GM19324 (cell line): ENCODE measurements at regions not wholly inside any gene's neighbourhood (a gene's known extent, or its start where the extent isn't known, plus 50 kb on each side); places are given as distances from the start of the nearest gene placed in this dataset.

Experiments used
- ATAC-seq: cut with Tn5 transposase; IDR thresholded peaks from one replicate; pipeline ENCODE4 v1.9.1; 2021; ENCODE audit warnings: mild to moderate bottlenecking, moderate library complexity; ENCODE audit not compliant: unreplicated experiment, low FRiP score

- ATAC-seq, result no peak
These were observed 137.9 kb downstream of the BTG1 start for GRCh38 chr12:92007787-92008186.

DNA sequence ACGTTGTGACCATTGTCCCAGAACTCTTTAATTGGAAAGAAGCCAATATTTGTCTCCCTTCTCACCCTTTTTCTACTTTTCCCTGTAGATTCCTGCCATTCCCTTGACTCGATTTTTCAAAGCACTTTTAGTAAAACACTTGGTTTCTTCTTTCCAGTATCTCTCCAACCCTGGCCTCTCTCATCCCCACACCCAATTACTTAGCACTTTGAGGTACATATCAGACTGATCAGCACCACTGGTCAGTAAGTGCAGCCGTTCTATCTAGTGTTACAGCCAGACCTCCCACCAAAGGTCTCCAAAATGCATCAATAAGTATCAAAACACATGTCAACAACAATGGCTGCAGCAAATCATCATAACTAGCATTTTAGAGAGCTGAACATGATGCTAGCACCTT lies 141.9 kb downstream of the BTG1 start:
- no peak for ATAC-seq

GRCh38 chr12:92002673-92003382 lies 142.8 kb downstream of the BTG1 start:
- no peak for ATAC-seq

- no peak for ATAC-seq
These were observed 143.4 kb downstream of the BTG1 start for GRCh38 chr12:92002195-92002649.

DNA sequence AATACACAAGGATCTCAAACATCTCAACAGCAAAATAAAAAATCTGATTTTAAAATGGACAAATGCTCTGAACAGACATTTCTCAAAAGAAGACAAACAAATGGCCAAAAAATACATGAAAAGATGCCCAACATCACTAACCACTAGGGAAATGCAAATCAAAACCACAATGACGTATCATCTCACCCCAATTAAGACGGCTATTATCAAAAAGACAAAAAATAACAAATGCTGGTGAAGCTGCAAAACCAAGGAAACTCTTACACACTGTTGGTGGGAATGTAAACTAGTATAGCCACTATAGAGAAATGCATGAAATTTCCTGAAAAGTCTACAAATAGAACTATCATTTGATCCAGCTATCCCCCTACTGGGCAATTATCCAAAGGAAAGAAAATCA lies 145.0 kb downstream of the BTG1 start:
- ATAC-seq, result no peak

- no peak for ATAC-seq
These were observed 145.8 kb downstream of the BTG1 start for GRCh38 chr12:91999823-92000222.

DNA sequence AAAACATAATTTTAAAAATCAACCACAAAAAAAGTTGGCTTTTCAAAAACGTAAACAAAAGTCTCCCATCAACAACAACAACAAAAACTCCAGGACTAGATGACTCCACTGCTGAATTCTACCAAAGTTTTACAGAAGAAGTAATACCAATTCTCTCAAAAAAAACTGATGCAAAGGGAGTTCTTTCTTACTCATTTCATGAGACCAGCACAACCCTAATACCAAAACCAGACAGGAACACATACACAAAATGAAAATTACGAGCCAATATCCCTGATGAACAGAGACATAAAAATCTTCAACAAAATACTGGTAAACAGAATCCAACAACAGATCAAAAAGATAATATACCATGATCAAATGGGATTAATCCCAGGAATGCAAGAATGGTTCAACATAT lies 147.3 kb downstream of the BTG1 start:
- ATAC-seq, result no peak

DNA sequence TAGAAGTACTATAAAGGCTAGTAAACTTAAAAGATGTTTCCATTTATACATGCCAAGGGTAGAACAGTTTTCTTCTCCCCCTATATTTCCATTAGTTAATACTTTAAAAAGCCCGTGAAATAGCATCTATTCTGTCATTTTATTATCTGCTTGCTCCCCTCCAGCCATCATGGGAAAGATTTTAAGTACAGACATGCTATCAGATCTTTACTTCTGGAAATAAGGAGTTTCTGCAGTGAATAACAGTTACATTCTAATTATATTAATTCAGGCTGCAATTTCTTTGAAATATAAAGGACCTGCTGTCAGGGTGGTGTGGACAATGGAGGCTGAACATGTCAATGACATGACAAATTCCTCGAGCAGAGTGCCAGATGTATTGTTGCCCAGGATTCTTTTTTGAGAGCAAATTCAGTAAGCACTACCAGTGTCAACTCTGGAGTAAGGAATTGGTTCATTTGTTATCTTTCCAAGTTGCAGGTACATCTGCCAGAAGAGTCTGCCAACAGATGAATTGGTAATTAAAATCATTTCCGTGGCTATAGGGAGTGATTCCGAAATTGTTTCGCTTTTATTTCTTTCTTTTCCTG lies 151.3 kb downstream of the BTG1 start:
- no peak for ATAC-seq

DNA sequence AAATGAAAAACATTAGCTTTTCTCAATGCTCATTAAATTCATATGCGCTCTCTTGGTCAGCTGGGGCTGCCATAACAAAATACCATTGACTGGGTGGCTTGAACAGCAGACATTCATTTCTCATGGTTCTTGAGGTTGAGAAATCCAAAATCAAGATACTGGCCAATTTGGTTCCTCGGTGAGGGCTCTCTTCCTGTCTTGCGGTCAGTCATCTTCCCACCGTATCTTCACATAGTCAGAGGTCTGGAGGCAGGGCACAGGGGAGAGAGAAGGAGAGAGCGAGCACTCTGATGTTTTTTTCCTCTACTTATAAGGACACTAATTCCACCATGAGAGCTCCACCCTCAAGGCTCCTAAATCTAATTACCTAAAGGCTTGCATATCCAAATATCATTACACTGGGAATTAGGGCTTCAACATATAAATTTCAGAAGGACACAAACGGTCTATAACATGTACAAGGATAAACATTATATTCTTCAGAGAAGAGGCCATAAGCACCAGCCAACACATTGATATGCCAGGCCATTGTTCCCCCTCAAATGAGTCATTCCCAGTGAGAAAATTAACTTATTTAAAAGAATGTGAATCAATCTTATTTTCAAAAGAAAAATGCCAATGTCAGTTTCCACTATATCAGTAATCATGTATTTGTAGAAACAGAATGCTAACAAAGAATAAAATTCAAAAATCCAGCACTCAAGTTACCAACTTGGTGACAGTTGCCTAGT lies 152.2 kb downstream of the BTG1 start:
- ATAC-seq, result no peak

- no peak for ATAC-seq
These were observed 154.1 kb downstream of the BTG1 start for GRCh38 chr12:91991399-91992187.

DNA sequence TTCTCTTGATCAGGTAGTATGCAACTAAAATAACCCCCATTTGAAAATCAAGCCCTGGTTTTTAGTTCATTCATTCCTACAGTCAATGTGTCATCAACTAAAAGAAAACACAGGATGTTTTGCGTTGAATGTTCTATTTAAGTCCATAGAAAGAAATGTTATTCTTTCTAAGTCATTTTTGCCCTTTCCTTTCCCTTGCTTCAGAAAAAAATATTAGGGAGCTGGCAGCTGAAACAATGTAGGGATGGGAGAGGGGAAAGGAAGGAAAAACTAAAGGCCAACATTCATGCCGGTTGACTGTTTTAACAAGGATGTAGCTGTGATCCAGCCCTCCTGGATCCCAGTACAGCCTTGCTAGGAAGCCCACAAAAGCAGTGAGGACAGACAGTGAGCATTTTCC lies 155.1 kb downstream of the BTG1 start:
- no peak for ATAC-seq

GRCh38 chr12:91989143-91989542 lies 156.5 kb downstream of the BTG1 start:
- no peak for ATAC-seq

DNA sequence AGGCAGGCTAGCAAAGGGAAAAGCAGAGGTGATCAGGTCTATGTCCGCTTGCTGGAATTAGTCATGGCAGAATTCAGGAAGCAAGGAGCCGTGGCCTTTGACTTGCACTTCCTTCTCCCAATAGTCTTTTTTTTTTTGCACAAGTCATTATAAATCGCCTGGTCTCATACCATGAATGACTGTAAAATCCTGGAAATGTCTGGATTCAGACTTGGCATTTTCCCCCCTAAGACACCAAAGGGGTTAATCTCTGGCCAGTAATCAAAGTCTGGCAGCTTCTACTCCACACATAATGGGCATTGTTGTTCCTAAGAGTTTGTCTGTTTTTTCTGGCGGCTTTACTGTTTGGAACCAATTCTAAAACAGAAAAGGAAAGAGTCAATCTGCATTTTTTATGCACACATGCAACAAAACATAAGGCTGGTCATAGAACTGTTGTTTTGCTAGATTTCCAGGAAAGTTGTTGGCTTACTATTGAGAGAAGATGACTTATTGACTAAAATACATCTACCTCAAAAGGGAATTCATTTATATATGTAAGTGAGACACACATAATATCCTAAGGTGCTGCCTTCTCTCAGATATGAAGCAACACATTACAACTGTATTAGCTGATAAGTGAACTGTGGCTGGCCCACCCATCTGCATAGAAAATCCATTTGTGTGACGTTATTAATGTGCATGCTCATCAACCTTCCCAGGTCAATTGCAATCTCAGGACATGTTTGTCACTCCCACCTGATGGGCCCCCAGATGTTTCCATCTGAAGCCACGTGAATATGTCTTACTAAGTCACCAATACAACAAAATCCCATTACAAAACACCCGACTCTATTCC lies 157.3 kb downstream of the BTG1 start:
- ATAC-seq, result no peak

DNA sequence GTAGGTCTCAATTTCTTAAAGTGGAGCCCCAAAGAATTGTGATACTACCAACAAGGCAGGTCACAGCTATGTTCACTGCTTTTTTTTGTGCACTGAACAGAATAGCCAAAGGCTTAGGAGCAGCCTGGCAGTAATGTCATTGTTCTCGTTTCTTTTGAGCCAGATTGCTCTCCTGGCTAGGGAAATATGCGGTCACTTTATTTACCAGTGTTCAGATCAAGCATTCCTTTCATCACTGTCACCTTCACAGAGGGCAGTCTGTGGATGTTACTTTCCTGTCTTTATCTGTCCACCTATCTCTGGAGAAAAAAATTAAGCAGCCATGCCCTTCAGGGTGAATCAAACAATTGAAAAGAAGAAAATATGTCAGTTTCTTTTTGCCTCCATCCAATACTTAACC lies 159.6 kb downstream of the BTG1 start:
- no peak for ATAC-seq

DNA sequence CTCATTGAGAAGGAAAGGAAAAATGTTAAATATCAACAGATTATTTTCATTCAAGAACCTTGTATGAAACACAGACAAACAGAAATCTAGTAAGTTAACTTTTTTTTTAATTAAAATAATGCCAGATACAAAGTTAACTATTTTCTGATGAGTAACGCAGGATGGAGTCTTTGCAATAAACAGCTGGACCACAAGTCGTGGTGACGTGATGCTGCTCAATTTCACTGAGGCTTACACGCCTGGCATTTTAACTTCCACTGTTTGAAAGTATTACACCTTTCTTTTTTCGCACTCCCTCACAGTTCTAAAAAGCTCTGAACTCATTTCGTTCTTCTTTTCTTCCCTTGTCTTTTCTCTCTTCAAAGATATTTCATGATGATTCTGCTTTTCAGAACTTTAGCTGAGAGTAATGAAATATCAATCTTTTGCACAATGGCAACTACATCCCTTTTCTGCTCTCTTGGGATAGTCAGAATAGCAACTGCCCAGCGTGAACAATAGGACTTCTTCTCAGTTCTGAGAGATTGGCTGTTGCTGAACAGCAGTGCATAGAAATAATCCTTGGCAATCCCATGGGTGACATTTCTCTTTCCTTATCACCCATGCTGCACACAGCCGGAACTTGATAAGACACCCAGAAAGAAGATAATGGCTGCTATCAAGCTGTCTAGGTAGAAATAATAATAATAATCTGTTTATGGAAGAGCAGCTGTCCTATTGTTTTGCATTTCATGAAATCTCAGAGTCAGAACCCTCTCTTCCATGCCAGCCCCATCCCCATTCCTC lies 160.5 kb downstream of the BTG1 start:
- ATAC-seq, result no peak

GRCh38 chr12:91984556-91984955 lies 161.1 kb downstream of the BTG1 start:
- ATAC-seq, result no peak

GRCh38 chr12:91983935-91984334 lies 161.7 kb downstream of the BTG1 start:
- no peak for ATAC-seq

- ATAC-seq, result no peak
These were observed 162.7 kb downstream of the BTG1 start for GRCh38 chr12:91982946-91983345.

DNA sequence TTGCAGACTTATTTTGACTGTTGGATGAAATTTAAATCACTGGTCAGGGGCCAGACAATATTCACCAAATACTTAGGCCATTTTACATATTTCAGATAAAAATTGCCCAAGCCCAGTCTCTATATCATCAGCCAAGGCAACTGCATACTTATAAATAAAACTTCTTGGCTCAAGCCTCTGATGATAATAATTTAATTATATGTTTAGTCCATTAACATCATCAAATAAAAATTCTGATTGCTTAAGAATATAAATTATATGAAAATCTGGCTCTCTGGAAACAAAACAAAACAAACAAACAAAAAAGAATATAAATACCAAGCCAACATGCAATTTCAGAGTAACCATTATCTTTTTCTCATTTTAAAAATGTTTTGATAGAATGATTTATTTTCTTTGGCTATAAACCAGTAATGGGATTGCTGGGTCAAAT lies 165.2 kb downstream of the BTG1 start:
- no peak for ATAC-seq
